ENCODE measurements at regions not wholly inside any gene's neighbourhood (a gene's known extent, or its start where the extent isn't known, plus 50 kb on each side); places are given as distances from the start of the nearest gene placed in this dataset.

DNA sequence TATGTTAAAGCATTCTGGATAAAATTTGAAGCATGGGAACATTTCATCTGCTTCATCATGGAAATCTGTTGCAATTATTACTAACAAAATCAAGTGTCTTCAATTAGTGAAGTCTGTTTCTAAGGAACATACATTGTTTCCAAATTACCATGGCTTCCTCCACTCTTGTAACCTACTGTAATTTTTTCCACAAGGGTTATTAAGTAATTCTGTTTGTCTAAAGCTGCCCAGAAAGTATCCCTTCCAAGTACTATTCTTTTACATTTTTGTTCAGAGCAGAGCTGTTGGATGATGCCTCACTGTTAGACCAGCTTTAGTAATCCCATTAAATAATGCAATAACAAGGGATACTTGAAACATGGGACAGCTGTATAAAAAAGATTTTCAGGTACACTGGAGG, 483.5 kb upstream of the CD180 start:
- no peaks in the 10 kb centered on the region for H3K79me2 ChIP-seq (ENCODE audit: insufficient read depth, low read length)
- no peak overlapping the region for H3T11ph ChIP-seq (ENCODE audit: low read length)
- H3K27ac Mint-ChIP-seq, result no peak overlapping the region
- no peak overlapping the region for H3K4me3 Mint-ChIP-seq
- no peak overlapping the region for H3K56ac ChIP-seq (ENCODE audit: insufficient read length, low read depth, low read length)
- no peak overlapping the region for H2AFZ ChIP-seq (ENCODE audit: low read length)
- H2BK12ac ChIP-seq (ENCODE audit: insufficient read length, low read depth, low read length), result no peak overlapping the region
- no peak for DNase-seq
- H3K27me3 Mint-ChIP-seq (ENCODE audit: low read depth), result no peaks in the 10 kb centered on the region; the same call in 1 of the 2 replicates
- H3K14ac ChIP-seq (ENCODE audit: insufficient read depth, low read length), result no peak overlapping the region
- peaks cover 7% of the 10 kb centered on the region; the same call in 1 of the 2 replicates for H3K4me1 ChIP-seq (ENCODE audit: insufficient read depth, low read length)
- H3K79me1 ChIP-seq (ENCODE audit: insufficient read depth, low read depth, low read length, poor library complexity, severe bottlenecking), result no peaks in the 10 kb centered on the region
- H3K9me3 Mint-ChIP-seq, result peaks cover 3 to 22% of the 10 kb centered on the region in 2 experiments; a peak in 3 of 5 replicates
- no peaks in the 10 kb centered on the region for H3K9me3 ChIP-seq (ENCODE audit: control insufficient read depth, low read depth, low read length)
- no peak overlapping the region for H3K18ac ChIP-seq (ENCODE audit: insufficient read length, low read depth, low read length)
- H4K5ac ChIP-seq (ENCODE audit: insufficient read length, low read depth, low read length), result no peak overlapping the region
- no peak overlapping the region for H3K4ac ChIP-seq (ENCODE audit: low read depth, low read length)
- no peak overlapping the region for H2BK120ac ChIP-seq (ENCODE audit: low read depth, low read length, poor library complexity, severe bottlenecking)
- TF ChIP-seq, protein P1, sequence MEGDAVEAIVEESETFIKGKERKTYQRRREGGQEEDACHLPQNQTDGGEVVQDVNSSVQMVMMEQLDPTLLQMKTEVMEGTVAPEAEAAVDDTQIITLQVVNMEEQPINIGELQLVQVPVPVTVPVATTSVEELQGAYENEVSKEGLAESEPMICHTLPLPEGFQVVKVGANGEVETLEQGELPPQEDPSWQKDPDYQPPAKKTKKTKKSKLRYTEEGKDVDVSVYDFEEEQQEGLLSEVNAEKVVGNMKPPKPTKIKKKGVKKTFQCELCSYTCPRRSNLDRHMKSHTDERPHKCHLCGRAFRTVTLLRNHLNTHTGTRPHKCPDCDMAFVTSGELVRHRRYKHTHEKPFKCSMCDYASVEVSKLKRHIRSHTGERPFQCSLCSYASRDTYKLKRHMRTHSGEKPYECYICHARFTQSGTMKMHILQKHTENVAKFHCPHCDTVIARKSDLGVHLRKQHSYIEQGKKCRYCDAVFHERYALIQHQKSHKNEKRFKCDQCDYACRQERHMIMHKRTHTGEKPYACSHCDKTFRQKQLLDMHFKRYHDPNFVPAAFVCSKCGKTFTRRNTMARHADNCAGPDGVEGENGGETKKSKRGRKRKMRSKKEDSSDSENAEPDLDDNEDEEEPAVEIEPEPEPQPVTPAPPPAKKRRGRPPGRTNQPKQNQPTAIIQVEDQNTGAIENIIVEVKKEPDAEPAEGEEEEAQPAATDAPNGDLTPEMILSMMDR (conservative IDR thresholded peaks at IDR 0.05), result no peak
- no peaks in the 10 kb centered on the region for H4K20me1 ChIP-seq (ENCODE audit: control insufficient read depth, insufficient read depth, insufficient read length)
- H3K4me2 ChIP-seq (ENCODE audit: insufficient read depth, insufficient read length, low read length), result no peak overlapping the region
- no peaks in the 10 kb centered on the region for H3K23me2 ChIP-seq (ENCODE audit: insufficient read length, low read depth, low read length, poor library complexity, severe bottlenecking)
- no peak overlapping the region for H4K8ac ChIP-seq (replicated peaks; ENCODE audit: insufficient read length, low read depth, low read length)
- no peak overlapping the region for H2BK15ac ChIP-seq (ENCODE audit: low read depth, low read length)
- H2BK5ac ChIP-seq (ENCODE audit: insufficient read length, low read length), result no peak overlapping the region
- H3K27me3 ChIP-seq (ENCODE audit: insufficient read depth, low read length), result no peaks in the 10 kb centered on the region
- H2AK5ac ChIP-seq (ENCODE audit: insufficient read length, low read length), result no peak overlapping the region
- no peak overlapping the region for H4K91ac ChIP-seq (ENCODE audit: insufficient read length, low read depth, low read length)
- peaks cover 13 to 21% of the 10 kb centered on the region in 2 experiments for H3K4me1 Mint-ChIP-seq
- peaks cover 0 to 21% (median 18%) of the 10 kb centered on the region in 3 experiments; a peak in 4 of 7 replicates for H3K36me3 Mint-ChIP-seq (ENCODE audit: insufficient read depth in 1 of 3, low read depth in 3 of 3)
- H2BK20ac ChIP-seq (ENCODE audit: low read depth, low read length, poor library complexity, severe bottlenecking), result no peak overlapping the region
- no peak overlapping the region for H3K9ac ChIP-seq (ENCODE audit: extremely low read depth, insufficient read length, low read length)
- no peak overlapping the region for H3K27ac ChIP-seq (ENCODE audit: insufficient read length, low read depth, low read length)
- no peak overlapping the region for H3K23ac ChIP-seq (ENCODE audit: insufficient read length, low read depth, low read length)
